ACHN (cell line): ENCODE measurements at regions not wholly inside any gene's neighbourhood (a gene's known extent, or its start where the extent isn't known, plus 50 kb on each side); places are given as distances from the start of the nearest gene placed in this dataset.
"Not testable (repeated sequence)": the region's sequence is repeated elsewhere in the genome, so short reads cannot be mapped to it uniquely, and the experiment has no call there.

Experiments used
- DNase-seq: peaks from one replicate; pipeline ENCODE4 v3.0.0-alpha.2; 2015
- in situ Hi-C: cut with HindIII; loops from 2 replicates; pipeline ENCODE4 v1.10.0; 2017; ENCODE audit warnings: low sequenced_read_pairs, low pct_ligation_motif_present, low pct_unique_long_range_greater_than_20kb

DNA sequence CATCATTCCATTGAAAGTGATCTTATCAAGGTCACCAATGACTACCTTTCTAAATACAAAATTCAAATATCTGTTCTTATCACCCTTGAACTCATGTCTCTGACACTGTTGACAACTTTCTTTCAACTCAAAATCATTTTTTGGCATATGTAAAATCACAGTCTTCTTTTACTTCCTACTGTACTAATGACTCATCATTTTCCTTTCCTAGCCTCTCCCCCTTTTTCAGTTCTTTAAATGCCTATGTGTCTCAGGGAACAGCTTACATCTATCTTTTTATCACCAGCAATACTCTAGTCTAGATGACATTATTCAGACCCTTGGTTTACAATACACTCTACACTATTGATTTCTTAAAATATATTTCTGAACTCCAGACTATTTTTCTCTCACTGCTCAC is 2220.7 kb upstream of the RAG2 start:
- DNase-seq = no peak
- in situ Hi-C loops = no loop called here

DNA sequence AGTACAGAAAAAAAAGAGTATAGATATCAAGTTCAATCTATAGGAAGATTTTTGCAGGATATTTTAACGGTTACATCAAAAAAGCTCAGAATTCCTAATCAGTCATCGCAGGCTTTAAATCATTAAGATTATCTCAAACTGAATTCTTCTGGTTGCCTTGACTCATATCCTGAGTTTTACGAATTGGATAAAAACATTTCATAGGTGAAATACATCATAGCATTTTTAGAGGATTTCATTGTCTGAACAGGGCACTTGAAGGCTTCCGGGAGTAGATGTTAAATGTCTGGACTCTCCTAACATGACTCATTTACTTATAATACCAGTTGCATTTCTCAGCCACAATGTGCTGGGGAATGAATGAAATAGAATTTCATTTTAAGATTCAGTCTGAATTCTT is 2216.6 kb upstream of the RAG2 start:
- in situ Hi-C loops = no loop called here
- no peak for DNase-seq

DNA sequence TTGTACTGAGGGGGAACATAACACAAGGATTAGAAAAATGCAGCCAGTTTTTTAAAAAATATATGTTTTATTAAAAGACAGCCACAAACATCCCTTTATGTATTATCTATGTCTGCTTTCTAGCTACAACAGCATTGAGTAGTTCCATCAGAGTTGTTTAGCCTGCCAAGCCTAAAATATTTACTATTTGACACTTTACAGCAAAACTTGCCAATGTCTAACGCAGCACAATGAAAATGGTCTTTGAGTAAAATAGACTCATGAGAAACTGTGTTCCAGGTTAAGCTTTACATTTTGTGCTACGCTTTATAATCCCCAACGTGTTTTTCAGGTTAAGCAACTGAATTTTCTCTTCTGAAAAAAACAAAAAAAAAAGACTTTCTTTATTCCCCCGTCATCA is 2211.5 kb upstream of the RAG2 start:
- in situ Hi-C loops = no loop called here
- DNase-seq = no peak

DNA sequence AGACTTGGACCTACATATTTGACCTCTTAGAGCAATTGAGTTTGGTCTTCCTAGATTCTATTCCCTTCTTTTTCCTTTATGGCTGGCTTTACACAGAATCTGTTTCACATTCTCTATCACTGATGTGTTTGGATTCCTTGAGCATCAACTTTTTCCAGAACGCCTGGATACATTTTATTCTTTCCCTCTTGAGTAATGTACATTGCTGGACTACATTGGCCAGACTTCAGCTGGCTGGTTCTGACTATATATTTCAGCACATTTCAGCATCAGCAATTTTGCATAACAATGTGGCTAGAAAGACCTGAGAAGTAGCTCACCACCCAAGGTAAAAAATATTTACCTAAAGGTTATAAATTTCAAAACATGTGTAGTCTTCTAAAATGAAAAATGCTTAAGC is 2198.2 kb upstream of the RAG2 start:
- no peak for DNase-seq
- in situ Hi-C loops = no loop called here

- in situ Hi-C loops = no loop called here
- no peak for DNase-seq
Observed at GRCh38 chr11:38795027-38795426, 2197.0 kb upstream of the RAG2 start.

- in situ Hi-C loops = no loop called here
- DNase-seq = peak; percentile 63
Observed at GRCh38 chr11:38791346-38791961, 2193.4 kb upstream of the RAG2 start.

DNA sequence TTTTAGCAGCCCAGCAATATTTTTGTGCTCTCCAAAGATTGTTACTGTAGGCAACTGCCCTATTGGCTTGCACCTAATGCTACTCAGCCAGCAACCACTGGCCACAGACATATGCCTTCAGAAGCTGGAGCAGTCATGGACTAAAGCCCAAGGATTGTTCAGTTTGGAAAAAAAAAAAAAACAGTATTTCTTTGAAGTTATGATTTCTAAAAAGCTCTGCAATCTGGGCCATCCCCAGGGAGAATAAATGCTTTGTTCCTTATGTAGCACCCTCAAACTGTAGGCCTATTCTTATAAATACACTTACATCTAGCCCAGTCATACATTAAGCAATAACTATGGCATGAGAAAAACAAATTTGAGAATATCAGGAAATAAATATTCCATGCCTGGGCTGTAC is 2190.5 kb upstream of the RAG2 start:
- in situ Hi-C loops = no loop called here
- DNase-seq = no peak

DNA sequence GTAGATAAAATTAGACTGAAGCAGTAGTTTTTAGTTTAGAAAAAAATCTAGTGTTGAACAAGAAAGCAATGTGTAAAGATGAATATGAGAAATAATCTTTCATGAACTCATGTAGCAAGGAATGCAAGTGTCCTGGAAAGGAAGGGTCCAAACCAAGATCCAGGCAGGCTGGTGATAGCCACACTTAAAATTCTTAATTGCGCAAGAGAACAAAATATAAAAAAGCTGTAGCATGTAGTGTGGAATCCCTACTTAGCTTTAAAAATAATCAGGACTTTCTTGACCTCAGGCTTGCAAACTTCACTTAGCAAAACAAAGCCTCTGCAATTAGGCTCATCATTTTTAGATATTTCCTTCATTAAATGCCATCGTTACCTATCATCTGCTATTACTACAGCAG is 2186.1 kb upstream of the RAG2 start:
- in situ Hi-C loops = no loop called here
- DNase-seq = no peak

DNA sequence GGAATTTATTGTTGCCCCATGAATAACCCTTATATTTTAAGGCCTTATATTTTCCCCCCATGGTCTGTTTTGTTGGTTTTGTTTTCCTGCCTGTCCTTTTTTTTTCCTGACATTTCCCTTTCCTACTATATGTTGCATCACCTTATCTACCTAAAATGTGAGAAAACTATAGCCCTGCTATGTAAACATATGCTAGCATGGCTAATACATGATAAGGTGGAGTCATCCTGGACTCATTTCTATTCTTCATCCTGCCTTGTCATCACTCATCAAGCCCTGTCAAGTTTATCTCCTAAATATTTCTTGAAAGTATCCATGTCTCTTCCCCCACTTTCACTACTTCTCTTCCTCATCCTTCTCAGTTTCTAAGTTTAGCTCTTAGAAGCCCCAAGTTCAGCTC is 2168.8 kb upstream of the RAG2 start:
- in situ Hi-C loops = no loop called here

DNA sequence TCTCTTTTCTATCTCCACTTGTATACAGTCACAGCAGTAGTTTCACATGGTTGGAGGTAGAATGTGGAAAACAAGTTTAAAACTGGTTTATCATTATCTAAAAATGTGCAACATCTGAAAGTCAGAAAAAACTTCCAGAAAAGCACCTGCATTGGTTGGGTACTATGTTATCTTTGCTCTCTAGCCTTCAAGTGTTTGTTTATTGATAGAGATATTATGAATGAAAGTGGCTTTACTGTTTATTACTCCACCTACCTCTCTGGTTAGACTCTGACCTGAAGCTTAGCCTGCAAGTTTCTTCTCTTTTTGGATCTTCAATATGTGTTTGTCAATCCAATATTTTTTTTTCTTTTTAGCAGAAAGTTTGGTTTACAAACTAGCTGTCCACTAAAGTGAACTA is 2161.4 kb upstream of the RAG2 start:
- in situ Hi-C loops = no loop called here

More for the DNA sequence above, 2168.8 kb upstream of the RAG2 start:
- no peak for DNase-seq

DNA sequence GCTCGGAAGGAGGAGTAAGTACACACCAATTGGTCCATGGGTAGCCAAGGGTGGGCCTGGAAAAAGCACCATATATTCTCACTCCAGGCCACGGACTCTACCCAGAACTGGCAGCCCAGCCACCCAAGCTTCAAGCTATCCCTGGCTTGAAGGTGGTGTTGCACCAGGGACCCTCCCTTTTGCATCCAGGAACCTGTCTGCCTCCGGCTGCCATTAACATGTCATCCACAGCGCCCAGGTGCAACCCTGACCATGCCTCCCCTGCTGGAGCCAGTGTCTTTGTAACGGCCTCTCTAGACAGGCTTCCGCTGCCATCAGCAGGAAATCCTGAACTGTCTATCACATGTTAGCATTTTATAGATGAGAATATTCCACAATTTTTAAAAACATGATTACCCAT is 2158.5 kb upstream of the RAG2 start:
- in situ Hi-C loops = no loop called here
- no peak for DNase-seq

More for the DNA sequence above, 2161.4 kb upstream of the RAG2 start:
- no peak for DNase-seq

GRCh38 chr11:38751421-38751820 is 2153.4 kb upstream of the RAG2 start:
- no peak for DNase-seq
- in situ Hi-C loops = no loop called here

- DNase-seq, in situ Hi-C loops: not testable (repeated sequence)
Observed at GRCh38 chr11:38746516-38746915, 2148.5 kb upstream of the RAG2 start.

DNA sequence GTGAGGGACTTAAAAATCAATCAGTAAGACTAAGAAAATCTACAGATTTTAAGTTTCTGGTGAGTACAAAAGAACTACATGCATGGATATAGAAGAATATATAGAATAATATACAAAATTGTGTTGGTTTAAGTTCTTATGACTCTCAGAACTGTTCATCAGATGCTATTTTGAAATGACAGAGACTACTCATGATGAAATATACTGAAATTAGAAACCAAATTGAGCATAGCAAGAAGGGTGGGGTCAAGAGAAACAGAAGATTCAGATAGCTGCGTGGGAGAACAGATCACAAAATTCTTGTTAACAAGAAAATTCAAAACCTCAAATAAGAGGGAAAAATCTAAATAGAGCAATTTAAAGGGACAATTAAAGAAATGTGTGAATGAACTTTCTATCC is 2125.3 kb upstream of the RAG2 start:
- DNase-seq = no peak
- in situ Hi-C loops = no loop called here

DNA sequence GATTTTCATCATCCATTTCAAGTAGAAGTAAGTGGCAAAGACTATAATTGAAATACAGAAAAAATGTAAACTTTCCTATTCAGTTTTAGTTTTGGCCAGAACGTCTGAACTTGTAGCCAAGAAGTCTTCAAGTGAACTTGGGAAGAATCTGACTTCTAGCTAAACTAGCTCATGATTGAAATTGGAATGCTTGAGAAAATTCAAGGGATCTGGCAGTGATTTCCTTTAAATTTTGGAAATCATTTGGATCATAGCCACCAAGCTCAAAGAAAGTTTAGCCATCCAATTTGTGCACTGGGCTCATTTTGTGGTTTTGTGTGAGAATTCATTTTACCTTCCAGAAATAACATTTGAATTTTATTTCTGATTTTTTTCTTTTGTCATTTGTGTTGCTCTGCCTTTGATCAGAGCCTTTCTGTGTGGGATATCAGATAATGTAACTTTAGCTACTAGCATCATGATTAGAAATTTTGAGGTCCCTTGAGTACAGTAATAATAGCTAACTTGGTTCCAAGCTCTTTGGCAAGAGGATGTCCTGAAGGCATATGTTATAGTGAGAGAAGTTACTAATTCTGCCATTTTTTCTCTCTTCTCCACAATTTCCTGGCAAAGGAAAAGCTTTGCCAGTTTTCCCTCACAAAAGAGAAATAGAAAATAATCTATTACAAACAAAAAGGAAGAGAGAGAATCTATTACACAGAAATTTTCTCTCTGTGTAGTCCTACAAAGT is 2123.7 kb upstream of the RAG2 start:
- no peak for DNase-seq
- in situ Hi-C loops = no loop called here

DNA sequence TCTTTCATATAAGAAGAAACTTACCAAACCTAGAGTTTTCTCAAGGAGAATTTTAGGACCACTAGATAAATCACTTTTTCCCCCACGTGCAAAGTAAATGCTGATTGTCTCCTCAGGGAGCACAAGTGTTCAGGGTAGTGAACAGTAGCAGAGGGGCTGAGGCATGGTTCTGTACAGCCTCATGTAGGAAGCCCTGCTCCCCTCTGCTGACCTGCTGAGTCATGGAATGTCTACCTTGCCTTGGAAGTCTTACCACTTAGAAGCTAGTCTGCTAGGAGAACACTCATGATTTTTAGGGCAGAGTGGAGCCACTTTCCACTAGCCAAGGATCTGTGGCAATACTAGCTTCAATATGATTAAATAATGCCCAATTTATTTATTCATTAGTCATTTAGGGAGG is 2120.6 kb upstream of the RAG2 start:
- DNase-seq = no peak

DNA sequence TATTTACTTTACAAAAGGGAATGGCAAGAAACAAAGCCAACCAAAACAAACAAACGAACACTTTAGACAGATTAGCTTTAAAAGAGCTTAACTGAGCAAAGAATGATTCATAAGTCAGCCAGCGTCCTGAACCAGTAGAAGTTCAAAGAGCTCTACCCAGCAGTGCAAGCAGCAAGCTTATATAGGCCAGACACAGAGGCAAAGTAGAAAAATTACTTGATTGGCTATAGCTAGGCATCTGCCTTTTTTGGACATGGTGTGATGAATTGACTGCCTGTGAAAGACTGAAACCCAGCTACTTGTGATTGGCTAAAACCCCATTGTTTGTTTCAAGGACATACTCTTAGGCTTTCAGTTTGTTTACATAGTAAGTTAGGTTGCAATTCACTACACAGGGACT is 2120.0 kb upstream of the RAG2 start:
- DNase-seq = no peak
- in situ Hi-C loops = no loop called here

More for the DNA sequence above, 2120.6 kb upstream of the RAG2 start:
- in situ Hi-C loops = no loop called here

DNA sequence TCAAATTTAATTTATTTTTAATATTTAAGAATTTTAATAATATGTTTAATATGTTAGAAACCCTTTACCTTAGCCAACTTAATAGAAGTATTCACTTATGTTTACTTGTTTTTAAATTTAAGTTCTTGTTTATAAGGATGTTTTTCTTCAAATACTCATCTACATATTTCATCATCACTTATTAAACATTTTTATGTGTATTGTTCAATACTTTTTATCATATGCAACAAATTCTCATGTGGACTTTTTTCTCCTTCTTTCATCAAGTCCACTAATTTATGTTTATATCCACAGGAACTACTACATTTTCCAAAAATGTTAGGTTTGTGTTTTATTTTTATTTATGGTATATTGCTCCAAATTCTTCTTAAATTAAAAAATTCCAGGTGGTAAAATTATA is 2113.1 kb upstream of the RAG2 start:
- DNase-seq = no peak
- in situ Hi-C loops = no loop called here

- in situ Hi-C loops = no loop called here
- DNase-seq = no peak
Observed at GRCh38 chr11:38710262-38710661, 2112.2 kb upstream of the RAG2 start.

DNA sequence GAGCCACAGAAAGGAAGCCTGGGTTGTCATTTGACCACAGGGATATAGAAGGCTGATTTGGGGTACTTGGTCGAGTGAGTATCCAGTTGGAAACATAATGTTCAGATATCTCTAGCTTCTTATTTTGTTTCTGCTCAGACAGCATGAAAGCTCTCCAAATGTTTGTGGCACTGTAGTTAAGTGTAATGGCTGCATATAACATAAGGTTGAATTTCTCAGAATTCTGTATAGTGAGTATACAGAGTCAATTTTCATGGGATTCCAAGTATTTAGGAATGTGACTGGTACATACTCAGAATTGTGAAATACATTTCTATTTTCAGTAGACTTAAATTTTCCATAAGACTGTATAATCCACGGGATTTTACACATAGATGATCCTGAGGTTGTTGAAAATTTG is 2102.1 kb upstream of the RAG2 start:
- in situ Hi-C loops = no loop called here
- no peak for DNase-seq
